ENCODE measurements at regions not wholly inside any gene's neighbourhood (a gene's known extent, or its start where the extent isn't known, plus 50 kb on each side); places are given as distances from the start of the nearest gene placed in this dataset.

DNA sequence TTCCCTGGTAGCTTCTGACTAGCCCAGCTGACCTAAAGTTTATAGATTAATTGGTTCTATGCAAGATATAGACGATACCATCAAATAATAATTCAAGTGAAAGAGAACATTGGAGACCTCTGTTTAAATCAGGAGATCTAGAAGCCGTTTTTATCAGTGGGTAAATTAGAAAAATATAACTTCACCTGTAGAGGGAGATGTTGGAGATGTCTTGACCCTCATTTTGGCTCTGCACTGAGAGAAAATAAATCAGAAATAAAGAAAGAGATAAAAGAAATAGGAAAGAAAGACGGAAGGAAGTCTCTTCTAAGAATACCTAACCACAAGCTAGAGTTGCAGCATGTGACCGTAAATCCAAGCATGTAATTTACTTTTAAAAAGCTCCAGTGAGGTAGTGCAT is 684.5 kb downstream of the C12orf50 start:
- Histone ChIP-seq H3K36me3 (ENCODE audit: control insufficient read depth, low read length) (no peaks in the 10 kb centered on the region), H3F3A (ENCODE audit: control insufficient read depth, insufficient read depth) (no peaks in the 10 kb centered on the region), H3K79me2 (ENCODE audit: control insufficient read depth, low read length) (no peaks in the 10 kb centered on the region), H3K9me2 (replicated peaks; ENCODE audit: control insufficient read depth, low read length) (no peaks in the 10 kb centered on the region), H3K4me3 (ENCODE audit: low read length) (no peak overlapping the region), H3K4me1 (ENCODE audit: control insufficient read depth, low read length) (no peaks in the 10 kb centered on the region), H3K27ac (ENCODE audit: low read depth, low read length) (no peak overlapping the region), H3K27me3 (ENCODE audit: control insufficient read depth, low read length) (no peaks in the 10 kb centered on the region), H3K9me3 (ENCODE audit: control insufficient read depth, insufficient read depth, low read length) (no peaks in the 10 kb centered on the region), H4K20me1 (ENCODE audit: control insufficient read depth, insufficient read depth, low read depth, low read length) (no peaks in the 10 kb centered on the region), H3K4me2 (ENCODE audit: low read length) (no peak overlapping the region)
- no peak for TF ChIP-seq EZH2phosphoT487 (IDR thresholded peaks at IDR 0.05; ENCODE audit: borderline replicate concordance, low read length)
- TF ChIP-seq, protein P1, sequence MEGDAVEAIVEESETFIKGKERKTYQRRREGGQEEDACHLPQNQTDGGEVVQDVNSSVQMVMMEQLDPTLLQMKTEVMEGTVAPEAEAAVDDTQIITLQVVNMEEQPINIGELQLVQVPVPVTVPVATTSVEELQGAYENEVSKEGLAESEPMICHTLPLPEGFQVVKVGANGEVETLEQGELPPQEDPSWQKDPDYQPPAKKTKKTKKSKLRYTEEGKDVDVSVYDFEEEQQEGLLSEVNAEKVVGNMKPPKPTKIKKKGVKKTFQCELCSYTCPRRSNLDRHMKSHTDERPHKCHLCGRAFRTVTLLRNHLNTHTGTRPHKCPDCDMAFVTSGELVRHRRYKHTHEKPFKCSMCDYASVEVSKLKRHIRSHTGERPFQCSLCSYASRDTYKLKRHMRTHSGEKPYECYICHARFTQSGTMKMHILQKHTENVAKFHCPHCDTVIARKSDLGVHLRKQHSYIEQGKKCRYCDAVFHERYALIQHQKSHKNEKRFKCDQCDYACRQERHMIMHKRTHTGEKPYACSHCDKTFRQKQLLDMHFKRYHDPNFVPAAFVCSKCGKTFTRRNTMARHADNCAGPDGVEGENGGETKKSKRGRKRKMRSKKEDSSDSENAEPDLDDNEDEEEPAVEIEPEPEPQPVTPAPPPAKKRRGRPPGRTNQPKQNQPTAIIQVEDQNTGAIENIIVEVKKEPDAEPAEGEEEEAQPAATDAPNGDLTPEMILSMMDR (IDR thresholded peaks at IDR 0.05; ENCODE audit: low read depth, low read length, poor library complexity, severe bottlenecking) = no peak

- Histone ChIP-seq H3K4me3 (ENCODE audit: low read length) (no peak overlapping the region), H3K9me3 (ENCODE audit: control insufficient read depth, insufficient read depth, low read length) (no peaks in the 10 kb centered on the region), H4K20me1 (ENCODE audit: control insufficient read depth, insufficient read depth, low read depth, low read length) (no peaks in the 10 kb centered on the region), H3K9me2 (replicated peaks; ENCODE audit: control insufficient read depth, low read length) (no peaks in the 10 kb centered on the region), H3K4me1 (ENCODE audit: control insufficient read depth, low read length) (no peaks in the 10 kb centered on the region), H3K27ac (ENCODE audit: low read depth, low read length) (no peak overlapping the region), H3K36me3 (ENCODE audit: control insufficient read depth, low read length) (no peaks in the 10 kb centered on the region), H3K4me2 (ENCODE audit: low read length) (no peak overlapping the region), H3K79me2 (ENCODE audit: control insufficient read depth, low read length) (no peaks in the 10 kb centered on the region), H3K27me3 (ENCODE audit: control insufficient read depth, low read length) (no peaks in the 10 kb centered on the region), H3F3A (ENCODE audit: control insufficient read depth, insufficient read depth) (no peaks in the 10 kb centered on the region)
- no peak for TF ChIP-seq EZH2phosphoT487 (IDR thresholded peaks at IDR 0.05; ENCODE audit: borderline replicate concordance, low read length)
- TF ChIP-seq, protein P1 (IDR thresholded peaks at IDR 0.05; ENCODE audit: low read depth, low read length, poor library complexity, severe bottlenecking) = no peak
These were observed 690.5 kb downstream of the C12orf50 start for GRCh38 chr12:87338681-87339080.

GRCh38 chr12:87336814-87337336 is 692.3 kb downstream of the C12orf50 start:
- Histone ChIP-seq H3K79me2 (ENCODE audit: control insufficient read depth, low read length) (no peaks in the 10 kb centered on the region), H3K9me3 (ENCODE audit: control insufficient read depth, insufficient read depth, low read length) (no peaks in the 10 kb centered on the region), H3F3A (ENCODE audit: control insufficient read depth, insufficient read depth) (no peaks in the 10 kb centered on the region), H3K9me2 (replicated peaks; ENCODE audit: control insufficient read depth, low read length) (no peaks in the 10 kb centered on the region), H4K20me1 (ENCODE audit: control insufficient read depth, insufficient read depth, low read depth, low read length) (no peaks in the 10 kb centered on the region), H3K4me3 (ENCODE audit: low read length) (no peak overlapping the region), H3K27me3 (ENCODE audit: control insufficient read depth, low read length) (no peaks in the 10 kb centered on the region), H3K4me2 (ENCODE audit: low read length) (no peak overlapping the region), H3K36me3 (ENCODE audit: control insufficient read depth, low read length) (no peaks in the 10 kb centered on the region), H3K27ac (ENCODE audit: low read depth, low read length) (no peak overlapping the region), H3K4me1 (ENCODE audit: control insufficient read depth, low read length) (no peaks in the 10 kb centered on the region)
- TF ChIP-seq, protein P1 (IDR thresholded peaks at IDR 0.05; ENCODE audit: low read depth, low read length, poor library complexity, severe bottlenecking) = no peak
- TF ChIP-seq EZH2phosphoT487 (IDR thresholded peaks at IDR 0.05; ENCODE audit: borderline replicate concordance, low read length) = no peak

Data from DOHH2 (cell line).